SU-DHL-6 (cell line): ENCODE measurements at regions not wholly inside any gene's neighbourhood (a gene's known extent, or its start where the extent isn't known, plus 50 kb on each side); places are given as distances from the start of the nearest gene placed in this dataset.

ENCODE experiments used
- H2AFZ ChIP-seq: fragments of 200-600 bp; sonication (generic); 2 replicates; pipeline ENCODE4 v1.6.1; 2014; ENCODE audit warnings: low read depth, mild to moderate bottlenecking, moderate library complexity, mixed read lengths, antibody characterized with exemption, low read length; ENCODE audit not compliant: severe bottlenecking
- H3F3A ChIP-seq: fragments of 200-600 bp; shearing (Covaris generic); 2 replicates; pipeline ENCODE4 v1.6.0; 2016; ENCODE audit warnings: antibody characterized with exemption, mild to moderate bottlenecking; ENCODE audit not compliant: insufficient read depth
- H3K27ac ChIP-seq: fragments of 200-600 bp; sonication (generic); 2 replicates; pipeline ENCODE4 v1.5.1; 2016; ENCODE audit warnings: low read depth, mild to moderate bottlenecking, low read length, moderate library complexity, mixed read lengths
- H3K27me3 ChIP-seq: fragments of 200-600 bp; sonication (generic), shearing (Covaris generic); 2 replicates; pipeline ENCODE4 v1.6.0; 2014; ENCODE audit warnings: mild to moderate bottlenecking, low read length
- H3K36me3 ChIP-seq: fragments of 200-600 bp; sonication (generic); 2 replicates; pipeline ENCODE4 v1.6.1; 2014; ENCODE audit warnings: mild to moderate bottlenecking, low read length, mixed read lengths
- H3K4me2 ChIP-seq: fragments of 300-600, 200-600 bp; shearing (Covaris generic), sonication (generic); 2 replicates; pipeline ENCODE4 v1.6.0; 2014; ENCODE audit warnings: low read length, low read depth, mild to moderate bottlenecking; ENCODE audit not compliant: poor library complexity, severe bottlenecking
- H3K4me3 ChIP-seq: fragments of 200-600 bp; sonication (generic); 2 replicates; pipeline ENCODE4 v1.5.1; 2014; ENCODE audit warnings: antibody characterized with exemption, low read length, mild to moderate bottlenecking, mixed read lengths; ENCODE audit not compliant: insufficient read depth, poor library complexity, severe bottlenecking
- H3K79me2 ChIP-seq: fragments of 200-600 bp; sonication (generic); 2 replicates; pipeline ENCODE4 v1.6.1; 2014; ENCODE audit warnings: mild to moderate bottlenecking, low read length, moderate library complexity; ENCODE audit not compliant: insufficient read depth
- H3K9ac ChIP-seq: fragments of 200-600 bp; sonication (generic); 2 replicates; pipeline ENCODE4 v1.7.0; 2014; ENCODE audit warnings: mild to moderate bottlenecking, low read length
- H3K9me2 ChIP-seq: fragments of 200-600 bp; sonication (generic); replicated peaks from 2 replicates; pipeline ENCODE4 v1.6.1; 2014; ENCODE audit warnings: low read length; ENCODE audit not compliant: insufficient read depth
- H3K9me3 ChIP-seq: fragments of 200-600 bp; sonication (generic); 2 replicates; pipeline ENCODE4 v1.6.1; 2014; ENCODE audit warnings: low read length, mixed read lengths; ENCODE audit not compliant: insufficient read depth
- H4K20me1 ChIP-seq: fragments of 200-600 bp; sonication (generic); 2 replicates; pipeline ENCODE4 v1.6.1; 2014; ENCODE audit warnings: low read depth, mild to moderate bottlenecking, antibody characterized with exemption, low read length, moderate library complexity, mixed read lengths
- EZH2phosphoT487 ChIP-seq: fragments of 200-600 bp; sonication (generic), shearing (Covaris generic); conservative IDR thresholded peaks from 2 replicates; pipeline ENCODE4 v1.6.1; 2018; ENCODE audit warnings: mild to moderate bottlenecking, antibody characterized with exemption, low read length, moderate library complexity, mixed read lengths
- TF ChIP-seq, protein P1 (sequence below): fragments of 200-600 bp; sonication (generic); IDR thresholded peaks from one replicate; pipeline ENCODE4 v1.5.1; 2017; ENCODE audit warnings: antibody characterized with exemption, mild to moderate bottlenecking, low read length, moderate library complexity; ENCODE audit not compliant: insufficient read depth, poor library complexity, severe bottlenecking

DNA sequence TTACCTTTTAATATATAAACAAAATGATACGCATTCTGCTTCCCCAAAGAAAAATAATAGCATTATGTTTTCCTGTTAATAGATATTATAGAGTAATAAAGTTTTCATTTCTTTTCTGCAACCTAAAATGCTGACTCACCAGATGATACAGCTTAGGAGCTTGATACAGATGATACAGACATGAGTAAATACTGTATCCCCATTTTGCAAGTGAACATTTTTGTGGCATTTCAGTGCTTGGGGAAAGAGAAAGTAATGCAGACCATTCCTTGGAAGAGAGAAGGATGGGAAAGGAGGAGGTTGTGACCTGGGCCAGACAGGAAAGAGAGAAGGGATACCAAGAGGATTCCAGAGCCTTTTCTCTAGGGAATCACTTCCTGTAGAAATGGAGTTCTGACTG lies 97.5 kb upstream of the FSHR start:
- Histone ChIP-seq H3F3A (no peaks in the 10 kb centered on the region), H4K20me1 (no peaks in the 10 kb centered on the region), H3K9me3 (no peaks in the 10 kb centered on the region), H3K36me3 (no peaks in the 10 kb centered on the region), H3K9ac (no peak overlapping the region), H3K4me3 (no peak overlapping the region), H2AFZ (no peak overlapping the region), H3K9me2 (no peaks in the 10 kb centered on the region), H3K79me2 (no peaks in the 10 kb centered on the region), H3K4me2 (no peak overlapping the region), H3K27ac (no peak overlapping the region), H3K27me3 (no peaks in the 10 kb centered on the region)
- TF ChIP-seq EZH2phosphoT487: no peak
- TF ChIP-seq, protein P1, sequence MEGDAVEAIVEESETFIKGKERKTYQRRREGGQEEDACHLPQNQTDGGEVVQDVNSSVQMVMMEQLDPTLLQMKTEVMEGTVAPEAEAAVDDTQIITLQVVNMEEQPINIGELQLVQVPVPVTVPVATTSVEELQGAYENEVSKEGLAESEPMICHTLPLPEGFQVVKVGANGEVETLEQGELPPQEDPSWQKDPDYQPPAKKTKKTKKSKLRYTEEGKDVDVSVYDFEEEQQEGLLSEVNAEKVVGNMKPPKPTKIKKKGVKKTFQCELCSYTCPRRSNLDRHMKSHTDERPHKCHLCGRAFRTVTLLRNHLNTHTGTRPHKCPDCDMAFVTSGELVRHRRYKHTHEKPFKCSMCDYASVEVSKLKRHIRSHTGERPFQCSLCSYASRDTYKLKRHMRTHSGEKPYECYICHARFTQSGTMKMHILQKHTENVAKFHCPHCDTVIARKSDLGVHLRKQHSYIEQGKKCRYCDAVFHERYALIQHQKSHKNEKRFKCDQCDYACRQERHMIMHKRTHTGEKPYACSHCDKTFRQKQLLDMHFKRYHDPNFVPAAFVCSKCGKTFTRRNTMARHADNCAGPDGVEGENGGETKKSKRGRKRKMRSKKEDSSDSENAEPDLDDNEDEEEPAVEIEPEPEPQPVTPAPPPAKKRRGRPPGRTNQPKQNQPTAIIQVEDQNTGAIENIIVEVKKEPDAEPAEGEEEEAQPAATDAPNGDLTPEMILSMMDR: no peak

DNA sequence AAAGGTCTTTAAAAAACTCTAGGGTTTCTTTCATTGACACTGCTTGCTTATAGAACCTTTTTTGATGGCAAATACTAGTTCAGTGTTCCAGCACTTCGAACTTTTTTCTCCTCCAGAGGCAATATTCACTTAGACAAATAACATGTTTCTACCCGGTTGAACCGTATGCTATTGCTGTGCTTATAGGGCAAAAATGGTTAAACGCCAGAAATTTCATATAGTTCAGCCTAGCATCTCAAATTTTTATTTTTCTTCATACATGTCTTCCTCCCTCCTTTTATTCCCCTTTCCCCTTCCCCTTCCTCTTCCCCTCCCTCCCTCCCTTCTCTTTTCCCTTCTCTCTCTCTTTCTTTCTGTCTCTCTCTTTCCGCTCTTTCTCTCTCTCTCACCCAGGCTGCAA lies 96.9 kb upstream of the FSHR start:
- Histone ChIP-seq H4K20me1 (no peaks in the 10 kb centered on the region), H3K27me3 (no peaks in the 10 kb centered on the region), H3K79me2 (no peaks in the 10 kb centered on the region), H3K36me3 (no peaks in the 10 kb centered on the region), H2AFZ (no peak overlapping the region), H3K27ac (no peak overlapping the region), H3K9me3 (no peaks in the 10 kb centered on the region), H3K9ac (no peak overlapping the region), H3K9me2 (no peaks in the 10 kb centered on the region), H3F3A (no peaks in the 10 kb centered on the region), H3K4me2 (no peak overlapping the region), H3K4me3 (no peak overlapping the region)
- no peak for TF ChIP-seq EZH2phosphoT487
- TF ChIP-seq, protein P1: no peak

DNA sequence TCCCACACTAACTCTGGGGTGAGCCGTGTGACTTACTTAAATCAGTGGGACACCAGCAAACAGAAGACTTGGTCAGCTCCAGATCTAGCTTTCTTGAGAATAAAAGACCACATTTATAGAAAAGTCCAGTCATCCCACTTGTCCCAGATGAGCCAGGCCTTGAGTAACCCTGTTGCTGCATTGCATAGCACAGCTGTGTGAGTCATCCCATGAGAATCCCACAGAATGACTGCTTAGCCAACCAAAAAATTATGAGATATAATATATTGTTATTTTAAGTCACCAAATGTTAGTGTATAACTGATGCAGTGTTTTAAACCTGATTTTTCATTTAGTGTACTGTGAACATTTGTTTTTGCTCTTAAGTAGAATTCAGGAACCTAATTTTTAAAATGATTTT lies 94.2 kb upstream of the FSHR start:
- H3K9ac ChIP-seq: no peak overlapping the region
- no peaks in the 10 kb centered on the region for H4K20me1 ChIP-seq
- no peaks in the 10 kb centered on the region for H3K36me3 ChIP-seq
- H2AFZ ChIP-seq: no peak overlapping the region
- no peak overlapping the region for H3K4me3 ChIP-seq
- H3K27me3 ChIP-seq: no peaks in the 10 kb centered on the region
- no peak for TF ChIP-seq EZH2phosphoT487
- TF ChIP-seq, protein P1: no peak
- H3K9me3 ChIP-seq: no peaks in the 10 kb centered on the region
- H3F3A ChIP-seq: no peaks in the 10 kb centered on the region
- H3K9me2 ChIP-seq: no peaks in the 10 kb centered on the region
- no peak overlapping the region for H3K27ac ChIP-seq
- H3K79me2 ChIP-seq: no peaks in the 10 kb centered on the region
- no peak overlapping the region for H3K4me2 ChIP-seq

DNA sequence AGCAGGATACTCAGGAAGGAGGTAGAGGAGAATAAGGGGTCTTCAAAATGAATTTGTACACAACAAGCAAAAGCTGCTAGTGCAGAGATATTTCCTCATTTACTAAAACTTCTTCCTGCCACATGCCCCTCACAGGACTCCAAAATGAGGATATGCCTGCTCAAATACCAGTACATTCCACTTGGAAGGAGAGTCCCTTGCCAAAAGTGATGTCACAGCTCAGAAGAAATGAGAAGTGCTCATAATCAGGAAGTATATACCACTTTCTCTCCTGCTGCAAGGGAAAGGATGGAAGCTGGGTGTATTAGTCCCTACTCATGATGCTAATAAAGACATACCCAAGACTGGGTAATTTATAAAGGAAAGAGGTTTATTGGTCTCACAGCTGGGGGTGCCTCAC lies 87.7 kb upstream of the FSHR start:
- TF ChIP-seq, protein P1: no peak
- TF ChIP-seq EZH2phosphoT487: no peak
- Histone ChIP-seq H2AFZ (no peak overlapping the region), H3K27ac (no peak overlapping the region), H4K20me1 (no peaks in the 10 kb centered on the region), H3K9me3 (no peaks in the 10 kb centered on the region), H3K4me2 (no peak overlapping the region), H3K9ac (no peak overlapping the region), H3K27me3 (no peaks in the 10 kb centered on the region), H3F3A (no peaks in the 10 kb centered on the region), H3K79me2 (no peaks in the 10 kb centered on the region), H3K9me2 (no peaks in the 10 kb centered on the region), H3K4me3 (no peak overlapping the region), H3K36me3 (no peaks in the 10 kb centered on the region)
